Caco-2 (cell line): ENCODE measurements at regions not wholly inside any gene's neighbourhood (a gene's known extent, or its start where the extent isn't known, plus 50 kb on each side); places are given as distances from the start of the nearest gene placed in this dataset.

Experiments
- BruUV-seq: library from RNA; stranded (reverse); fragments of 400-500 nt; replicated peaks from 2 replicates; lab custom pipeline; 2021; lab: Mats Ljungman, UMichigan
- CTCF ChIA-PET: fragments of 300-600 bp; sonication (Branson Sonifier 250); formaldehyde crosslinking; loops from one replicate; lab custom pipeline; 2022; ENCODE audit warnings: antibody characterized with exemption; lab: Charles Lee
- POLR2A ChIA-PET: fragments of 300-600 bp; sonication (Branson Sonifier 250); formaldehyde crosslinking; loops from one replicate; lab custom pipeline; 2022; ENCODE audit warnings: antibody characterized with exemption; lab: Charles Lee
- DNase-seq, 2 experiments: peaks; one replicate each; pipeline versions ENCODE4 v3.0.0 to v3.0.0-alpha.2; 2020 to 2022
- H3K27me3 ChIP-seq: replicated peaks from 2 replicates; pipeline ENCODE4 v1.6.0; 2011; ENCODE audit warnings: low read length; ENCODE audit not compliant: control insufficient read depth, insufficient read depth
- H3K36me3 ChIP-seq: 2 replicates; pipeline ENCODE4 v1.5.1; 2011; ENCODE audit warnings: low read length; ENCODE audit not compliant: control insufficient read depth, insufficient read depth
- H3K4me1 ChIP-seq: fragments of 250-450 bp; sonication (Bioruptor Pico); 2 replicates; pipeline ENCODE4 v1.5.1; 2020; ENCODE audit warnings: mild to moderate bottlenecking
- H3K4me3 ChIP-seq: 2 replicates; pipeline ENCODE4 v1.5.1; 2011; ENCODE audit warnings: low read depth, mild to moderate bottlenecking, control low read depth, low read length
- H3K9me3 ChIP-seq: fragments of 250-450 bp; sonication (Bioruptor Pico); 2 replicates; pipeline ENCODE4 v1.5.1; 2020; ENCODE audit warnings: mild to moderate bottlenecking, moderate library complexity
- H3K27ac Mint-ChIP-seq: one replicate; pipeline ENCODE4 v1.8.0; 2022; ENCODE audit warnings: mixed read lengths; ENCODE audit not compliant: unreplicated experiment
- H3K27me3 Mint-ChIP-seq: one replicate; pipeline ENCODE4 v1.8.0; 2022; ENCODE audit warnings: mixed read lengths; ENCODE audit not compliant: insufficient read depth, unreplicated experiment
- H3K36me3 Mint-ChIP-seq: one replicate; pipeline ENCODE4 v1.8.0; 2022; ENCODE audit warnings: mild to moderate bottlenecking, mixed read lengths; ENCODE audit not compliant: insufficient read depth, unreplicated experiment
- H3K4me1 Mint-ChIP-seq: one replicate; pipeline ENCODE4 v1.8.0; 2022; ENCODE audit warnings: low read depth, mixed read lengths; ENCODE audit not compliant: unreplicated experiment
- H3K4me3 Mint-ChIP-seq: one replicate; pipeline ENCODE4 v1.8.0; 2022; ENCODE audit warnings: mild to moderate bottlenecking, moderate library complexity, mixed read lengths; ENCODE audit not compliant: unreplicated experiment
- H3K9me3 Mint-ChIP-seq: one replicate; pipeline ENCODE4 v1.8.0; 2022; ENCODE audit warnings: mixed read lengths; ENCODE audit not compliant: unreplicated experiment
- CTCF ChIP-seq, 2 experiments: fragments of 200-600 bp in 1 of 2; IDR thresholded peaks; 1 replicate in 1 of 2; 2 replicates in 1 of 2; pipeline versions ENCODE4 v1.5.1 to v1.8.0; 2011 to 2022; ENCODE audit warnings: antibody characterized with exemption in 1 of 2, control low read depth in 1 of 2, inconsistent platforms in 1 of 2, low read depth in 1 of 2, low read length in 1 of 2, mild to moderate bottlenecking in 1 of 2, moderate library complexity in 1 of 2; ENCODE audit not compliant: insufficient read depth in 1 of 2, severe bottlenecking in 1 of 2, unreplicated experiment in 1 of 2
- intact Hi-C: fragments of 100-400 bp; cut with micrococcal nuclease; formaldehyde crosslinking; loops from one replicate; pipeline ENCODE4 v1.10.0; 2022; ENCODE audit not compliant: unreplicated experiment

GRCh38 chr6:113330636-113330946 is 526.6 kb upstream of the MARCKS start:
- H3K9me3 ChIP-seq: no peaks in the 10 kb centered on the region
- Mint-ChIP-seq H3K36me3 (no peaks in the 10 kb centered on the region), H3K27ac (no peak overlapping the region), H3K9me3 (peaks cover 11% of the 10 kb centered on the region), H3K27me3 (no peaks in the 10 kb centered on the region), H3K4me1 (peaks cover 7% of the 10 kb centered on the region), H3K4me3 (no peak overlapping the region)
- DNase-seq: no peak
- H3K4me1 ChIP-seq: no peaks in the 10 kb centered on the region
- no peaks in the 10 kb centered on the region for H3K27me3 ChIP-seq
- CTCF ChIA-PET: no interaction called here
- no peak for TF ChIP-seq CTCF (IDR thresholded peaks at IDR 0.05; ENCODE audit: insufficient read depth in 1 of 2, low read depth in 1 of 2, low read length in 1 of 2, severe bottlenecking in 1 of 2, unreplicated experiment in 1 of 2)
- no TSS peak for BruUV-seq
- POLR2A ChIA-PET: no interaction called here
- intact Hi-C loops: no loop called here
- no peaks in the 10 kb centered on the region for H3K36me3 ChIP-seq
- H3K4me3 ChIP-seq: no peak overlapping the region

- Mint-ChIP-seq H3K27me3 (no peaks in the 10 kb centered on the region), H3K36me3 (no peaks in the 10 kb centered on the region), H3K4me1 (peaks cover 7% of the 10 kb centered on the region), H3K27ac (no peak overlapping the region), H3K9me3 (peaks cover 11% of the 10 kb centered on the region), H3K4me3 (no peak overlapping the region)
- H3K27me3 ChIP-seq: no peaks in the 10 kb centered on the region
- TF ChIP-seq CTCF (IDR thresholded peaks at IDR 0.05; ENCODE audit: insufficient read depth in 1 of 2, low read depth in 1 of 2, low read length in 1 of 2, severe bottlenecking in 1 of 2, unreplicated experiment in 1 of 2): no peak
- POLR2A ChIA-PET: no interaction called here
- DNase-seq: no peak
- H3K9me3 ChIP-seq: no peaks in the 10 kb centered on the region
- no peaks in the 10 kb centered on the region for H3K4me1 ChIP-seq
- no peak overlapping the region for H3K4me3 ChIP-seq
- no peaks in the 10 kb centered on the region for H3K36me3 ChIP-seq
- CTCF ChIA-PET: no interaction called here
- intact Hi-C loops: no loop called here
- no TSS peak for BruUV-seq
Observed at GRCh38 chr6:113331021-113331420, 526.1 kb upstream of the MARCKS start.

- CTCF ChIA-PET: no interaction called here
- Histone ChIP-seq H3K36me3 (no peaks in the 10 kb centered on the region), H3K27me3 (no peaks in the 10 kb centered on the region), H3K4me1 (no peaks in the 10 kb centered on the region), H3K4me3 (no peak overlapping the region), H3K9me3 (no peaks in the 10 kb centered on the region)
- Mint-ChIP-seq H3K4me3 (no peak overlapping the region), H3K36me3 (no peaks in the 10 kb centered on the region), H3K4me1 (no peaks in the 10 kb centered on the region), H3K27ac (no peak overlapping the region), H3K9me3 (peaks cover 1% of the 10 kb centered on the region), H3K27me3 (no peaks in the 10 kb centered on the region)
- intact Hi-C loops: no loop called here
- no TSS peak for BruUV-seq
- no peak for TF ChIP-seq CTCF (IDR thresholded peaks at IDR 0.05; ENCODE audit: insufficient read depth in 1 of 2, low read depth in 1 of 2, low read length in 1 of 2, severe bottlenecking in 1 of 2, unreplicated experiment in 1 of 2)
- POLR2A ChIA-PET: no interaction called here
- no peak for DNase-seq
Observed at GRCh38 chr6:113338644-113339043, 518.5 kb upstream of the MARCKS start.
